Thymus (tissue), 11 donors: ENCODE measurements at regions not wholly inside any gene's neighbourhood (a gene's known extent, or its start where the extent isn't known, plus 50 kb on each side); places are given as distances from the start of the nearest gene placed in this dataset.

Experiments
- DNase-seq, 9 donors: peaks; one replicate each; pipeline ENCODE4 v3.0.0-alpha.2; 2013; ENCODE audit warnings: low spot score in 9 of 9, low read depth in 6 of 9, missing footprints in 1 of 9
- H3K27ac ChIP-seq, 2 donors: one replicate each; pipeline ENCODE4 v1.5.1; 2013; ENCODE audit warnings: control low read depth in 1 of 2, low read depth in 1 of 2, low read length in 1 of 2, mild to moderate bottlenecking in 1 of 2, moderate library complexity in 1 of 2
- H3K27me3 ChIP-seq, 2 donors: one replicate each; pipeline ENCODE4 v1.5.1; 2013; ENCODE audit warnings: low read length in 1 of 2; ENCODE audit not compliant: control insufficient read depth in 2 of 2, insufficient read depth in 1 of 2
- H3K36me3 ChIP-seq, 2 donors: one replicate each; pipeline ENCODE4 v1.5.1; 2013; ENCODE audit warnings: low read length in 1 of 2, mild to moderate bottlenecking in 1 of 2, moderate library complexity in 1 of 2; ENCODE audit not compliant: control insufficient read depth in 2 of 2, insufficient read depth in 2 of 2
- H3K4me1 ChIP-seq, 2 donors: one replicate each; pipeline ENCODE4 v1.5.1; 2013; ENCODE audit warnings: low read length in 2 of 2; ENCODE audit not compliant: control insufficient read depth in 2 of 2, insufficient read depth in 2 of 2
- H3K4me3 ChIP-seq, 2 donors: one replicate each; pipeline ENCODE4 v1.5.1; 2013; ENCODE audit warnings: low read length in 2 of 2, control low read depth in 1 of 2, mild to moderate bottlenecking in 1 of 2
- H3K9me3 ChIP-seq, 2 donors: one replicate each; pipeline ENCODE4 v1.5.1; 2013; ENCODE audit warnings: low read length in 1 of 2, mild to moderate bottlenecking in 1 of 2; ENCODE audit not compliant: control insufficient read depth in 2 of 2, insufficient read depth in 1 of 2
- WGBS: extraction: QIAGEN DNeasy Blood & Tissue Kit; methylation state at CpG from one replicate; pipeline ENCODE4 v1.1.7; 2013; 5-methylcytosine and 5-hydroxymethylcytosine counted together
- donor health status: healthy.

DNA sequence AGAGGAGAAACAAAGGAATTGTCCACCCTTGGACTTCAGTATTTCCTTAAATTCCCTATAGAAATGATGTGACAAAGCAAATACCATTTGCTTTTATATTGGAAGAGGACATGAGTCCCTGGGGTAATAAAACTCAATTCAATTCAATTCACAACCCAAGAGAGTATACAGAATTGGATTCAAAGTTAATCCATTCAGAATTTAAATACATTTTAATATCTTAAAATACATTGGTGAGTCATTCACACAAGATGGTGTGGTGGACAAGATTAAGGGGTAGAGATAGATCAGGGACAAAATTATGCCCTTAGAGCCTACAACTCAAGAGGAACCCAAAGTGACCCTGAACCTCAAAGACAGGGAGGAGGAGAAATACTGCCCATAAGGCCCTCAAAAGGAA, 495.0 kb upstream of the TMPO start:
- Histone ChIP-seq H3K9me3 (no peaks in the 10 kb centered on the region), H3K36me3 (no peaks in the 10 kb centered on the region), H3K4me3 (no peak overlapping the region), H3K27ac (no peak overlapping the region), H3K27me3 (no peaks in the 10 kb centered on the region), H3K4me1 (no peaks in the 10 kb centered on the region)
- no peak for DNase-seq

DNA sequence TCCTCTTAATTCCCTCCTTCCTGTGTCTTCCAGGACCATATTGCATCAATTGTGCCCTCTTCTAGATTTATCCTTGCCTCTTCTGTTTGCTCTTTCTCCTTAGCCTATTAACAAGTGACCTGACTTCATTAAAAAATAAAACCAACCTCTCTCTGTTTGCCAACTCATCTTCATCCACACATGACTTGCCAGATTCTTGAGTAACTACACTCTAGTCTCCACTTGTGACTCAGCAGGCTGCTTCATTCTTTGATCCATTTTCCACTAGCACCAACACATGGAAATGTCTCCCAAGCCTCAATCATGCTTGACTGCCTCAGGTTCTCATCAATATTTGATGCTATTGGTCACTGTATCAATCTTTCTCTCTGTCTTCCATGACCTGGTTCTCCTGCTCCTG, 492.4 kb upstream of the TMPO start:
- no peaks in the 10 kb centered on the region for H3K4me1 ChIP-seq
- no peak for DNase-seq
- H3K36me3 ChIP-seq, result no peaks in the 10 kb centered on the region
- no peaks in the 10 kb centered on the region for H3K9me3 ChIP-seq
- H3K27me3 ChIP-seq, result no peaks in the 10 kb centered on the region
- no peak overlapping the region for H3K27ac ChIP-seq
- H3K4me3 ChIP-seq, result no peak overlapping the region

- H3K9me3 ChIP-seq, result no peaks in the 10 kb centered on the region
- no peaks in the 10 kb centered on the region for H3K36me3 ChIP-seq
- H3K27me3 ChIP-seq, result no peaks in the 10 kb centered on the region
- H3K27ac ChIP-seq, result no peak overlapping the region
- 78% methylated on average over 2 of the region's 2 CpGs for WGBS
- H3K4me3 ChIP-seq, result no peak overlapping the region
- DNase-seq, result no peak
- no peaks in the 10 kb centered on the region for H3K4me1 ChIP-seq
Measured at GRCh38 chr12:98037401-98038140, 477.8 kb upstream of the TMPO start.

- Histone ChIP-seq H3K9me3 (no peaks in the 10 kb centered on the region), H3K27me3 (no peaks in the 10 kb centered on the region)
Measured at GRCh38 chr12:98042668-98043067, 472.7 kb upstream of the TMPO start.

DNA sequence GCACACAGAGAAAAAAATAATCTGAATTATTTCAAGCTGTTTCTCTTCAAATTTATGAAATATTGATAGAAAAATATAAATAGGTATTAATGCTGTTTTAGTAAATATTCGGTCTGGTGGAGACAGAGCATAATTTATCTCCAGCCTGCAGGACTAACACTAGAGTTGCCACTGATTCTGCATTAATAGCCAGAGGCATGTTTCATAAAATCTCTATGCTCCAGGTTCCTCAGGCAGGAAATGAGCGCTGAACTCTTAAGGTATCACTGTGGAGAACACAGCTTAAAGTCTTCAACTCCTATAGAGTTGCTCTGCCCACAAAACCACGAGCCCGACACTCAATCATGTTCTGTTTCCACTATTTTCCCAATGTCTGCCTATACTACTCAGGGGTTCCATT, 470.0 kb upstream of the TMPO start:
- DNase-seq, result no peak
- no peaks in the 10 kb centered on the region for H3K4me1 ChIP-seq
- H3K27ac ChIP-seq, result no peak overlapping the region
- 60% methylated on average over 4 of the region's 4 CpGs for WGBS
- H3K27me3 ChIP-seq, result no peaks in the 10 kb centered on the region
- no peaks in the 10 kb centered on the region for H3K36me3 ChIP-seq
- no peak overlapping the region for H3K4me3 ChIP-seq
- no peaks in the 10 kb centered on the region for H3K9me3 ChIP-seq

More at GRCh38 chr12:98042668-98043067, 472.7 kb upstream of the TMPO start:
- no peak overlapping the region for H3K27ac ChIP-seq
- no peaks in the 10 kb centered on the region for H3K4me1 ChIP-seq
- no peak overlapping the region for H3K4me3 ChIP-seq
- DNase-seq, result no peak
- no peaks in the 10 kb centered on the region for H3K36me3 ChIP-seq

DNA sequence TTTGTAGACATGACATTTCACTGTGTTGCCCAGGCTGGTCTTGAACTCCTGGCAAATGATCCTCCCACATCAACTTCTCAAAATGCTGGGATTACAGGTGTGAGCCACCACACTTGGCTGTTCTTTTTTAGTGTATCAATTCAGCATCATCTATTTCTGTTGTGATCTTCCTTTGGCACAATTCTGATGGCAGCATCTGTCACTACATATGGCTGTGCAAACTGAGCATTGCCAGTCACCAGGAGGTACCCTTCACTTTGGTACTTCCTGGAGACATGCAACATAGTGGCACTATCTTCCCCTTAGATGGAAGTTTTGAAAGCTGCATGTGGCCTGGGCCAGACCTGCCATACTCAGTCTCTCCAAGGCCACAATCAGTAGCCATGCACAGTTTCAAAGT, 467.1 kb upstream of the TMPO start:
- no peak for DNase-seq
- Histone ChIP-seq H3K27me3 (no peaks in the 10 kb centered on the region), H3K27ac (no peak overlapping the region), H3K4me1 (no peaks in the 10 kb centered on the region), H3K9me3 (no peaks in the 10 kb centered on the region), H3K4me3 (no peak overlapping the region), H3K36me3 (no peaks in the 10 kb centered on the region)

DNA sequence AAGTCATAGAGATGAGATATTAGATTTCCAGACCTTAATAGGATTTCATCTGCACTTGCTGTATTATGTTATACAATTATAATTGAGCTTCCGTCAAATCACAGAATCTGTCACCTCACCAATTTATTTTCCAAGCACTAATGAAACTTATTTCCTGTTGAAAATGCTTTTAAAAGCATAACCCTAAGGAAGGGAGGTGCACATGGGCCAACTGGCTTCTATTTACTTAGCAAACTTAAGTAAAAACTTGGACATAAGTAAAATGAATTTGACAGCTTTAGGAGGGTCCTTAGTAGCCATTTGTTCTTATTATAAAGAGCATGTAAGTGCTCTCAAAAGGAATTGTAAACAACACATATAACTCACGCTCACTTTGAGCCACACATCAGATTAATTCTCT, 462.2 kb upstream of the TMPO start:
- Histone ChIP-seq H3K9me3 (no peaks in the 10 kb centered on the region), H3K4me3 (no peak overlapping the region), H3K36me3 (no peaks in the 10 kb centered on the region), H3K27me3 (no peaks in the 10 kb centered on the region), H3K27ac (no peak overlapping the region), H3K4me1 (no peaks in the 10 kb centered on the region)
- DNase-seq, result no peak
- WGBS, result 93% methylated on average over 2 of the region's 2 CpGs

- Histone ChIP-seq H3K36me3 (no peaks in the 10 kb centered on the region), H3K27me3 (no peaks in the 10 kb centered on the region), H3K4me3 (no peak overlapping the region), H3K4me1 (no peaks in the 10 kb centered on the region), H3K27ac (no peak overlapping the region), H3K9me3 (peaks cover 0 to 3% of the 10 kb centered on the region in 2 donors)
- 98% methylated on average over 1 of the region's 1 CpG for WGBS
- no peak for DNase-seq
Measured at GRCh38 chr12:98057701-98058100, 457.7 kb upstream of the TMPO start.

- Histone ChIP-seq H3K4me3 (no peak overlapping the region), H3K4me1 (no peaks in the 10 kb centered on the region), H3K27me3 (no peaks in the 10 kb centered on the region), H3K9me3 (peaks cover 0 to 3% of the 10 kb centered on the region in 2 donors), H3K27ac (no peak overlapping the region), H3K36me3 (no peaks in the 10 kb centered on the region)
- DNase-seq, result no peak
- WGBS, result 96% methylated on average over 4 of the region's 4 CpGs
Measured at GRCh38 chr12:98058213-98058612, 457.2 kb upstream of the TMPO start.

DNA sequence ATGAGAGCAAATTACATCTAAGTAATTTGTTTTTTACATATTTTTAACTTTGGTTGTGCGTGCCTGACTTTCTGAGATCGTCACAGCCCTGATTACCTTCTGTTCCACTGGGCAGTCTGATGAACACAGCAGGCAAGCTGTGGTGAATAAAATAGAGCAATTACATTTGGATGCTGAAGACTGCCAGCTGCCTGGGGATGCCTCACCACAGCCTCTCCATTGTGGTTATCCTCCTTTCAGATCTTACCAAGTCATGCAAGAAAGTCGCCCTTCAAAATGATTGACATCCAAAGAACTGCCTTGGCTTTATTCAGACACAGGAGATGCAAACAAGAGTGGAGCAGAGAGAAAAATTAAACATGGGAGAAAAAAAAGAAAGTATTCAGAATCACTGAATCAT, 456.6 kb upstream of the TMPO start:
- Histone ChIP-seq H3K4me3 (no peak overlapping the region), H3K4me1 (no peaks in the 10 kb centered on the region), H3K36me3 (no peaks in the 10 kb centered on the region), H3K27me3 (no peaks in the 10 kb centered on the region), H3K9me3 (peaks cover 0 to 3% of the 10 kb centered on the region in 2 donors), H3K27ac (no peak overlapping the region)
- no peak for DNase-seq
- 83% methylated on average over 3 of the region's 3 CpGs for WGBS
